ENCODE measurements at regions not wholly inside any gene's neighbourhood (a gene's known extent, or its start where the extent isn't known, plus 50 kb on each side); places are given as distances from the start of the nearest gene placed in this dataset.

DNA sequence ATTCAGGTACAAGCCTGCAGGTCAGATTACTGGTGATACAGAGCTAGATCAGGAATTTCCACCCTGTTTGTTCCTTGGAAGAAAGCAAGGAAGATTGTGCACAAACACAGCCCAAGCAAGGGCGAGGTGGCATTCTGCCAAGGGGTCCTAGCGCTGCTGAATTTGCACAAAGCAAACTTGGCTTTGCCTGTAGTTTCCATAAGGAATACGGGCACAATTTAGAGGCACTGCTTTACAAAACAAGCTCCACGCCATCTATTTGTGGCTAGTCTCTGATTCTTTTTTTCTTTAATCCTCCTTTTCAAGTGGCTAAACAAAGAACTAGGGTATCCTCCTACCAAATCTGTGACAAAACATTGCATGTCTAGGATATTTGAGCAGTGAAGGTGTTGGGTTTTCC, 195.5 kb upstream of the ACVR2A start:
- H3K4me1 Mint-ChIP-seq: peaks cover 2% of the 10 kb centered on the region
- ATAC-seq (no peak), DNase-seq (no peak)
- no peaks in the 10 kb centered on the region for H3K27me3 Mint-ChIP-seq
- H3K9me3 Mint-ChIP-seq: no peaks in the 10 kb centered on the region
- no peaks in the 10 kb centered on the region for H3K36me3 Mint-ChIP-seq (ENCODE audit: low read depth)
- no peak overlapping the region for H3K27ac Mint-ChIP-seq
- no peak overlapping the region for H3K4me3 Mint-ChIP-seq

- H3K27me3 Mint-ChIP-seq: no peaks in the 10 kb centered on the region
- no peak overlapping the region for H3K27ac Mint-ChIP-seq
- DNase-seq (no peak), ATAC-seq (no peak)
- no peak overlapping the region for H3K4me3 Mint-ChIP-seq
- no peaks in the 10 kb centered on the region for H3K36me3 Mint-ChIP-seq (ENCODE audit: low read depth)
- H3K9me3 Mint-ChIP-seq: no peaks in the 10 kb centered on the region
- H3K4me1 Mint-ChIP-seq: peaks cover 2% of the 10 kb centered on the region
These were observed 196.4 kb upstream of the ACVR2A start for GRCh38 chr2:147648471-147648870.

DNA sequence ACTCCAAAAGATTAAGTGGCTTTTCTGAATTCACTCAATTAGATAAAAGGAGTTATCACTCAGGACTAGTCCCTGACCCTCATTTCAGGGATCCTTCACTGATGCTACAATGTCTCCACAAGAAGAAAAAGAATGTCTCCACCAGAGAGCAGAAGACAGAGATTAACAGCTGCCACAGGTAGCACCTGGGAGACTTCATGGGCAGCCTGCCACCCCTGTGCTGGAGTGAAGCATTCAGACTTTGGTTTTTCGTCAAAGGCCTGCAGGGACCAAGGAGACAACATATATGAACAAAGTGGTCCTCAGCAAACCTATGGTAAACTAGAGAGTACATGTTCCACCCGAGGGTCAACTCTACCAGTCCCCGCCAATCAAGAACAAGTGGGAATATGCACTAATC, 197.0 kb upstream of the ACVR2A start:
- Mint-ChIP-seq H3K4me3 (no peak overlapping the region), H3K4me1 (peaks cover 2% of the 10 kb centered on the region), H3K27me3 (no peaks in the 10 kb centered on the region), H3K36me3 (ENCODE audit: low read depth) (no peaks in the 10 kb centered on the region), H3K27ac (no peak overlapping the region), H3K9me3 (no peaks in the 10 kb centered on the region)
- no peak for ATAC-seq
- no peak for DNase-seq

DNA sequence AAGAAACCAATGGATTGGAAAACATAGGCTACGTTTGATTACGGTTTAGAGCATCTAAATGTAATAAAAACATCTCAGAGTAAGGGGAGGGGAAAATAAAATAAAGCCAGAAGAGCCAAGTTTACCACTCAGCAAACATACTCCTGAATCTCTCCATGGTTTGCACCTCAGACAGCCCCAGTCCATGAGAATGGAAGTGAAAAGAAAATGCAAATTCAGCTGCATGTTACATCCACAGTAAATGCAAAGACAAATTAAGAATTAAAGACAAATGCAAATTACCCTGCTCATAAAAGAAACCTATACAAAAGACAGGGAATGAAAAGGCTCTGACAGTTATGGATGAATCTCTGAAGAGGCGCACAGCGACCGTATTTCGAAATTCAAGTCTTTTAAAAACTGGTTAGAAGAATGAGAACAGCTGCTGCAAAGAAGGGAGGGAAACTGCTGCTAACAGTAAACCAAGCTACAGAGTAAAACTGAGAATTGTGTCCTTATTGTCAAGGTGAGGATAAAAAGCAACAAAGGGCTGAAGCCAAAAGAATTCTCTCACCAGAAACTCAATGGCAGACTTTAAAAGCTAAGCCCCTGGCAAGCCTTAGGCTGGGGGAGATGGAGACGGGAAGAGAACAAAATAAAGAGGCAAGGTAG, 197.9 kb upstream of the ACVR2A start:
- DNase-seq: no peak
- Mint-ChIP-seq H3K9me3 (no peaks in the 10 kb centered on the region), H3K27ac (no peak overlapping the region), H3K36me3 (ENCODE audit: low read depth) (no peaks in the 10 kb centered on the region), H3K4me1 (peaks cover 2% of the 10 kb centered on the region), H3K4me3 (no peak overlapping the region), H3K27me3 (no peaks in the 10 kb centered on the region)
- no peak for ATAC-seq

GRCh38 chr2:147644491-147644890, 200.3 kb upstream of the ACVR2A start:
- Mint-ChIP-seq H3K27ac (no peak overlapping the region), H3K27me3 (no peaks in the 10 kb centered on the region), H3K4me1 (no peaks in the 10 kb centered on the region), H3K36me3 (ENCODE audit: low read depth) (no peaks in the 10 kb centered on the region), H3K4me3 (no peak overlapping the region), H3K9me3 (no peaks in the 10 kb centered on the region)
- ATAC-seq (no peak), DNase-seq (no peak)

GRCh38 chr2:147642765-147643164, 202.1 kb upstream of the ACVR2A start:
- no peak for DNase-seq
- H3K27me3 Mint-ChIP-seq: no peaks in the 10 kb centered on the region
- no peak overlapping the region for H3K4me3 Mint-ChIP-seq
- H3K9me3 Mint-ChIP-seq: no peaks in the 10 kb centered on the region
- H3K4me1 Mint-ChIP-seq: no peaks in the 10 kb centered on the region
- no peak for ATAC-seq
- no peaks in the 10 kb centered on the region for H3K36me3 Mint-ChIP-seq (ENCODE audit: low read depth)
- no peak overlapping the region for H3K27ac Mint-ChIP-seq

DNA sequence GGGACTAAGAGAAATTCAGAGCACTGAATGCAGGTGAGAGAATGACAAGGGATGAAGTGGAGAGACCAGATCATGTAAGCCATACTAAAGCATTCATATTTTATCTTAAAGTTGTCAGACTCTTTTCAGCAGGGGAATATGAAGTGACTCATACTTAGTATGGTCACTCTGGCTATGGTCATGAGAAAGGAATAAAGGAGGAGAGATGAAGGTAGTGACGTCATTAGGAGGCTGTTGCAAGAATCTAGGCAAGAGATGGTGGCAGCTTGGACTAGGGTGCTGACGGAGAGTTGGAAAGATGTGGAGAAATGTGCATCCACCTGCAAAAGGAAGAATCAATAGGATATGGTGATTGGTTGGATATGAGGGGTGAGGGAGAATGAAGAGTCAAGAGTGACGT, 203.2 kb upstream of the ACVR2A start:
- Mint-ChIP-seq H3K36me3 (ENCODE audit: low read depth) (no peaks in the 10 kb centered on the region), H3K4me1 (no peaks in the 10 kb centered on the region), H3K27me3 (no peaks in the 10 kb centered on the region), H3K4me3 (no peak overlapping the region), H3K27ac (no peak overlapping the region), H3K9me3 (no peaks in the 10 kb centered on the region)
- ATAC-seq (no peak), DNase-seq (no peak)

DNA sequence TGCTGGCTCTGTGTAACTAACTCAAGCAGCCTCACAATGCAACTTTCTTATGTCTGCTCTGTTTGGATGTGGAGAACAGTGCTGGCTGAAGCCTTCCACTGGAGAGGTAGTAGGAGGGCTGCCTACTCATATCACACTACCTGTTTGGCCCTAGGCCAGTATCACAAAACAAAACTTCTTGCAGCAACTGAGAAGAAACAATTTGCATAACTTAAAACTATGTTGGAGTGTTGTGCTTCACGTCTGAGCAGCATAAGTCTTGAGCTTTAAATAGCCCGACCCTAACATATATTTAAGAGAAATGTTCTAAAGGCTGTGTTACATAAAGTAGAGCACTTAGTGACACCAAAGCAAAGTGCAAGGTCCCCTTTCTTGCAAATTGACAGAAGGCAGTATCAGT, 204.9 kb upstream of the ACVR2A start:
- no peak overlapping the region for H3K4me3 Mint-ChIP-seq
- H3K36me3 Mint-ChIP-seq (ENCODE audit: low read depth): no peaks in the 10 kb centered on the region
- H3K27me3 Mint-ChIP-seq: no peaks in the 10 kb centered on the region
- no peaks in the 10 kb centered on the region for H3K4me1 Mint-ChIP-seq
- ATAC-seq (no peak), DNase-seq (no peak)
- H3K27ac Mint-ChIP-seq: no peak overlapping the region
- H3K9me3 Mint-ChIP-seq: no peaks in the 10 kb centered on the region

GRCh38 chr2:147639386-147639785, 205.4 kb upstream of the ACVR2A start:
- no peak for ATAC-seq

DNA sequence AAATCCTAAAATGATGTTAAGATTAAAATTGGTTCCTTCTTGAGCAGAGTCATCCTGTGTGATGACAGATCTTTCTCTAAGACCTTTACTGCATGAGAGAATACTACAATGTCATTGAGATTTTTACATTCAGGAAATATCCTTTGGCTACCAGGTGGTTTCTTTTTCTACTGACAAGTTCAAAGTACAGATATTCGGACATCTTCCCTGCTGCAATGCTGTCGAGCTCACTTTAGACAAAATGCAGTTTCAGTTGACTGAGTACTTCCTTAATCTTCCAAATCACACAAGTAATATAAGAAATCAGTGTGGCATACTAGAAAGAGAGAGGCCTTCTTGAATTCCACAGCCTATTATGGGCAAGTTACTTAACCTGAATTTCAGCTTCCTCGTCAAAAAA, 207.9 kb upstream of the ACVR2A start:
- no peak for ATAC-seq
- Mint-ChIP-seq H3K4me3 (no peak overlapping the region), H3K4me1 (no peaks in the 10 kb centered on the region), H3K36me3 (ENCODE audit: low read depth) (no peaks in the 10 kb centered on the region), H3K27ac (no peak overlapping the region), H3K9me3 (peaks cover 2% of the 10 kb centered on the region), H3K27me3 (no peaks in the 10 kb centered on the region)
- DNase-seq: no peak

More at GRCh38 chr2:147639386-147639785, 205.4 kb upstream of the ACVR2A start:
- Mint-ChIP-seq H3K4me3 (no peak overlapping the region), H3K4me1 (no peaks in the 10 kb centered on the region), H3K36me3 (ENCODE audit: low read depth) (no peaks in the 10 kb centered on the region), H3K27me3 (no peaks in the 10 kb centered on the region), H3K27ac (no peak overlapping the region), H3K9me3 (no peaks in the 10 kb centered on the region)
- DNase-seq: no peak

DNA sequence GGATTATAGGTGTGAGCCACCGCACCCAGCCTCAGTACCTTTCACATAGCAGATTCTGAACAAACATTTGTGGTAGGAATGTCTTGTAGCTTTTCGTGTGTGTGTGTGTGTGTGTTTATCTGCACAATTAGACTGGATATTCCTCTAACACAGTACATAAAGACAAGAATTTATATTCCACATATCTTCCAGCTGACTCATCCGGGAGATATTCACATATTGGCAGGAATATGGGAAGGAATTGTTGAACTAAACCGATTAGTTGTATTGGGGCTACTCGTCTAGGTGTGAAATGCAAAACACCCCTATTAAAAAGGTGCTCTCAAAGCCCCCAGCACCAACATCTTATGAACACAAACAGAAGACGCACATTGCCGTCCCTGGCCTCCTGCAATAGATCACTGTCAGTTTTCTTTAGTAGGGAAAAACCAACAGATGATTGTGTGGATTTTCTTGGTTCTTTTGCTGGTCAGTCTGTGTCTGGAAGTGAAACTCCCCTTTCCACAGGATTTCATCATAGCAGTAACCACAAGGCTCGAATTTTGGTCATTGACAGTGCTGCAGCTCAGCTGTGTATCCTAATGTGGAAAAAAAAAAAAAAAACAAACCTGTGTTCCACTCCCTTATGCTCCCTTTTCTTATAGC, 208.5 kb upstream of the ACVR2A start:
- ATAC-seq (no peak), DNase-seq (no peak)
- Mint-ChIP-seq H3K36me3 (ENCODE audit: low read depth) (no peaks in the 10 kb centered on the region), H3K4me3 (no peak overlapping the region), H3K27me3 (no peaks in the 10 kb centered on the region), H3K27ac (peak overlapping the region; percentile 61), H3K9me3 (peaks cover 3% of the 10 kb centered on the region), H3K4me1 (no peaks in the 10 kb centered on the region)

DNA sequence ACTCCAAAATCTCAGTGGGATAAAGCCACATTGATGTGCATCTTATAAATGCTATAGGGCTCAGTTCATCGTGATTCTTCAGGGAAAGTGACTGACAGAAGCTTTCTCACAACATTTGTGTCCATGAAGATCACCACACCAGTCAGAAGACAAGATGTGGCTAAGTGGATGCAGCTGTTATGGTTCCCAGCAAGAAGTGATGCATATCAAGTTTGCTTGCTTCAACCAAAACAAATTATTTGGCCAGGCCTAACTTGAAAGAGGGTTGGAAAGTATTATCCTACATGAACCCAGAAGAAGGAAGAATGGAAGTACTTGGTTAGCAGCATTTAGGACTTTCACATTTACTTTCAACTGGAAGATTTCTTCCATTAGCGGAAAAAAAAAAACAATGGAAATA, 210.0 kb upstream of the ACVR2A start:
- DNase-seq: no peak
- peaks cover 6% of the 10 kb centered on the region for H3K9me3 Mint-ChIP-seq
- peaks cover 1% of the 10 kb centered on the region for H3K36me3 Mint-ChIP-seq (ENCODE audit: low read depth)
- H3K27me3 Mint-ChIP-seq: no peaks in the 10 kb centered on the region
- H3K4me3 Mint-ChIP-seq: no peak overlapping the region
- H3K4me1 Mint-ChIP-seq: no peaks in the 10 kb centered on the region
- no peak for ATAC-seq
- H3K27ac Mint-ChIP-seq: peak overlapping the region; percentile 20

DNA sequence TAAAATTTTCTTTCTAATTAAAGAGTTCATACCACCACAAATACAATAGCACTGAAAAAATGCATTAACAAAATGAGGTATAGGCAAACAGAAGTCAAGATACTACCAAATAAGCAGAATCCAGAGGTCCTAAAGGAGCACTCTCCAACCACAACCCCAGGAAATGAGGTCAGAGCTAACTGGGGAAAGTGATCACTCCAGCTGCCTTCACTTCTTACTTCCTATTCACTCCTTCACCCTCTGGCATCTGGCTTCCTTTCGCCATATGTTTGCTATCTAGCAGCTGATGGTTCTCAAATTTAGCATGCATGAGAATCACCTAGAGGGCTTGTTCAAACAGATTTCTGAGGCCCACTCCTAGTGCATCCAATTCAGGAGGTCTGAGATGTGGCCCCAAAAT, 212.6 kb upstream of the ACVR2A start:
- ATAC-seq: no peak
- peaks cover 7% of the 10 kb centered on the region for H3K9me3 Mint-ChIP-seq

DNA sequence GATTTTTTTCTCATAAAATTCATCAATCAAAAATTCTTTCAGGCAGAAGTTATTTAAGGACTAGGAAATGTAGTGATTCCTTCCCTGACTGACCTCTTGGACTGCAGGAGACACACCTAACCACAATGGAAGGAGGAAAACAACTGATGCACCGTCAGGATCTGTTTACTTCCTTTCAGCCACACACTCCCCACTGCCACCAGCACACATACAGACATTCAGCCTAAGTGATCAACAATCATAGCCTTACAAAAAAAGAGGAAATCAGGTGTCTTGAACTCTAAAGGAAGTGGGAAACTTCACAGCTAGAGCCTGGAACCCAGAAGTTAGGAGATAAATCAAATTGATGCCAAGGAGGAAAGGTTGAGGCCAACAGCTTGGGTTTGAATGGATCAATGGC, 213.5 kb upstream of the ACVR2A start:
- H3K4me1 Mint-ChIP-seq: peaks cover 25% of the 10 kb centered on the region
- ATAC-seq: no peak
- H3K9me3 Mint-ChIP-seq: peaks cover 7% of the 10 kb centered on the region
- peaks cover 1% of the 10 kb centered on the region for H3K36me3 Mint-ChIP-seq (ENCODE audit: low read depth)
- no peak for DNase-seq
- peak overlapping the region; percentile 91 for H3K27ac Mint-ChIP-seq
- no peaks in the 10 kb centered on the region for H3K27me3 Mint-ChIP-seq
- H3K4me3 Mint-ChIP-seq: no peak overlapping the region

More for the DNA sequence above, 212.6 kb upstream of the ACVR2A start:
- DNase-seq: no peak
- no peaks in the 10 kb centered on the region for H3K27me3 Mint-ChIP-seq
- H3K4me3 Mint-ChIP-seq: no peak overlapping the region
- H3K27ac Mint-ChIP-seq: no peak overlapping the region
- peaks cover 18% of the 10 kb centered on the region for H3K4me1 Mint-ChIP-seq
- peaks cover 1% of the 10 kb centered on the region for H3K36me3 Mint-ChIP-seq (ENCODE audit: low read depth)

- peaks cover 28% of the 10 kb centered on the region for H3K4me1 Mint-ChIP-seq
- ATAC-seq: peak; percentile 47
- peak overlapping the region; percentile 91 for H3K27ac Mint-ChIP-seq
- peaks cover 7% of the 10 kb centered on the region for H3K9me3 Mint-ChIP-seq
- H3K27me3 Mint-ChIP-seq: no peaks in the 10 kb centered on the region
- no peak for DNase-seq
- no peak overlapping the region for H3K4me3 Mint-ChIP-seq
- H3K36me3 Mint-ChIP-seq (ENCODE audit: low read depth): peaks cover 1% of the 10 kb centered on the region
These were observed 214.2 kb upstream of the ACVR2A start for GRCh38 chr2:147630585-147630984.
